T47D (cell line): ENCODE measurements at regions not wholly inside any gene's neighbourhood (a gene's known extent, or its start where the extent isn't known, plus 50 kb on each side); places are given as distances from the start of the nearest gene placed in this dataset.
A peak's percentile ranks its signal among the peaks of the same experiment; 100 is the strongest.

Source experiments
- DNase-seq, 2 experiments: peaks; one replicate each; pipeline versions ENCODE4 v3.0.0 to v3.0.0-alpha.2; 2011 to 2012; ENCODE audit warnings: low read depth in 1 of 2, low spot score in 1 of 2
- JUND ChIP-seq: IDR thresholded peaks from 2 replicates; pipeline ENCODE4 v1.6.1; 2012; ENCODE audit warnings: low read depth
- in situ Hi-C: cut with HindIII; loops from 2 replicates; pipeline ENCODE4 v1.10.0; 2016; ENCODE audit warnings: low sequenced_read_pairs, low pct_unique_long_range_greater_than_20kb

- TF ChIP-seq JUND: no peak
- in situ Hi-C loops: no loop called here
- peak in 1 of 2 experiments; percentile 43 for DNase-seq
Measured at GRCh38 chrX:125378205-125378604, 58.5 kb downstream of the TEX13C start.

- no peak for TF ChIP-seq JUND
- no peak for DNase-seq
- in situ Hi-C loops: no loop called here
Measured at GRCh38 chrX:125378770-125379169, 59.1 kb downstream of the TEX13C start.

GRCh38 chrX:125382148-125382628 lies 62.5 kb downstream of the TEX13C start:
- TF ChIP-seq JUND: no peak
- DNase-seq: no peak
- in situ Hi-C loops: no loop called here

- DNase-seq: no peak
- in situ Hi-C loops: no loop called here
- no peak for TF ChIP-seq JUND
Measured at GRCh38 chrX:125382889-125383288, 63.2 kb downstream of the TEX13C start.

GRCh38 chrX:125384867-125385266 lies 65.2 kb downstream of the TEX13C start:
- in situ Hi-C loops: no loop called here
- TF ChIP-seq JUND: no peak
- DNase-seq: peak in 1 of 2 experiments; percentile 0

GRCh38 chrX:125387945-125388344 lies 68.3 kb downstream of the TEX13C start:
- no peak for DNase-seq
- in situ Hi-C loops: no loop called here
- no peak for TF ChIP-seq JUND

GRCh38 chrX:125394449-125394848 lies 74.8 kb downstream of the TEX13C start:
- no peak for DNase-seq
- in situ Hi-C loops: no loop called here
- no peak for TF ChIP-seq JUND

GRCh38 chrX:125395626-125396025 lies 76.0 kb downstream of the TEX13C start:
- in situ Hi-C loops: no loop called here
- no peak for DNase-seq
- TF ChIP-seq JUND: no peak

GRCh38 chrX:125398959-125399440 lies 79.3 kb downstream of the TEX13C start:
- DNase-seq: no peak
- in situ Hi-C loops: no loop called here
- no peak for TF ChIP-seq JUND

GRCh38 chrX:125402807-125403206 lies 83.1 kb downstream of the TEX13C start:
- no peak for TF ChIP-seq JUND
- no peak for DNase-seq
- in situ Hi-C loops: no loop called here

GRCh38 chrX:125404667-125405160 lies 85.0 kb downstream of the TEX13C start:
- DNase-seq: no peak
- TF ChIP-seq JUND: no peak
- in situ Hi-C loops: no loop called here

GRCh38 chrX:125405339-125405738 lies 85.7 kb downstream of the TEX13C start:
- in situ Hi-C loops: no loop called here
- DNase-seq: no peak
- TF ChIP-seq JUND: no peak

GRCh38 chrX:125407314-125407713 lies 87.6 kb downstream of the TEX13C start:
- no peak for DNase-seq
- in situ Hi-C loops: no loop called here
- TF ChIP-seq JUND: no peak

- in situ Hi-C loops: no loop called here
- TF ChIP-seq JUND: no peak
- no peak for DNase-seq
Measured at GRCh38 chrX:125420809-125421208, 101.1 kb downstream of the TEX13C start.
